GM18907 (cell line): ENCODE measurements at regions not wholly inside any gene's neighbourhood (a gene's known extent, or its start where the extent isn't known, plus 50 kb on each side); places are given as distances from the start of the nearest gene placed in this dataset.
"Not testable (repeated sequence)": the region's sequence is repeated elsewhere in the genome, so short reads cannot be mapped to it uniquely, and the experiment has no call there.

Experiments used
- ATAC-seq: cut with Tn5 transposase; IDR thresholded peaks from one replicate; pipeline ENCODE4 v1.9.1; 2021; ENCODE audit warnings: mild to moderate bottlenecking, moderate library complexity; ENCODE audit not compliant: unreplicated experiment

GRCh38 chr10:33010132-33011037, 52.4 kb upstream of the ITGB1 start:
- ATAC-seq: no peak

DNA sequence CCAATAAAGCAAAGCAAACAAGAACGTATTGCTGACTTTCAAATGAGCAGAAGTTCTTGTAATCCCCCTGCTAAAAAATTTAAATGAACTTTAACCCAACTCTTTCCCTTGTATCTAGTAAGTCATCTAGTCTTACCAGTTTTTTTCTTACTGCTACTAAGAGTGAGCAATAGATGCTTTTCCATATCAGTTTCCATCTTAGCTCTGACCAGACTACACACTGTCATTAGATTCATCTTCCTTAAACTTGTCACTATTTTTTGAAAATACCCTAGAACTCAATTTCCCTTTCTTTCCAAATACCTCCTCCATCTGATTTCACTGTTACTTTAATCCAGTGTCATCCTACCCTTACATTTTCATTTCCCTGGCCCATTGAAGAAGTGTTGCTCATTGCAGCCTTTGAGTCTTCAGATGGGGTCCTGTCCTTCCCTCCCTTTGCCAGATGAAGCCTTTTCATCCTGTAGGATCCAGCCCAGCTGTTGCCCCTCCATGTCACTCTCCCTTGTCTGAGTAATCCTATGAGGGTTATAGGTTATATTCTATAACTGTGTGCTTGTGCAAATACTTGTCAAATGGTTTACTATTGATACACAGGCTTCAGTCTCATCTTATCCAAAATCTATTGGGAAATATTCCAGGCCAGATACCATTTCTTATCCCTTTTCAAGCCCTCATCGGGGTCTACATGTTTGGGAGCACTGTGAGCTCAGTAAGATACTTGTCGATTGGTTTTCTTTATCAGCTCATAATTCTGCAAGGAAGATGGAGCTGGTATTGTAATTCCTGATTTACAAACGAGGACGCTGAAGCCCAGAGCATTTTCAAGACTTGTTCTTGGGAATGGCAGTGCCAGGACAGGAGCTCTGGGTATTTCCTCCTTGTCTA, 51.5 kb upstream of the ITGB1 start:
- no peak for ATAC-seq

- peak; percentile 65 for ATAC-seq
Measured at GRCh38 chr10:33008499-33009243, 50.6 kb upstream of the ITGB1 start.

DNA sequence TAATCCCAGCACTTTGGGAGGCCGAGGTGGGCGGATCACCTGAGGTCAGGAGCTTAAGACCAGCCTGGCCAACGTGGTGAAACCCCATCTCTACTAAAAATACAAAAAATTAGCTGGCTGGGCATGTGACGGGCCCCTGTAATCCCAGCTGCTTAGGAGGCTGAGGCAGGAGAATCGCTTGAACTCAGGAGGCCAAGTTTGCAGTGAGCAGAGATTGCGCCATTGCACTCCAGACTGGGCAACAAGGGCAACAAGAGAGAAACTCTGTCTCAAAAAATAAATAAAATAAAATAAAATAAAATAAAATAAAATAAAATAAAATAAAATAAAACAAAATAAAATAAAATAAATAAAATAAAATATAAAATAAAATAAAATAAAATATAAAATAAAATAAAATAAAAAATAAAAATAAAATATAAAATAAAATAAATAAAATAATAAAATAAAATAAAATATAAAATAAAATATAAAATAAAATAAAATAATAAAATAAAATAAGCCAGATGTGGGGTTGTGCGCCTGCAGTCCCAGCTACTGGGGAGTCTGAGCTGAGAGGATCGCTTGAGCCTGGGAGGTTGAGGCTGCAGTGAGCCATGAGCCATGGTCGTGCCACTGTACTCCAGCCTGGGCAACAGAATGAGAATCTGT, 49.8 kb upstream of the ITGB1 start:
- ATAC-seq: not testable (repeated sequence)
